ENCODE measurements at regions not wholly inside any gene's neighbourhood (a gene's known extent, or its start where the extent isn't known, plus 50 kb on each side); places are given as distances from the start of the nearest gene placed in this dataset.
A peak's percentile ranks its signal among the peaks of the same experiment; 100 is the strongest.

- Histone ChIP-seq H3K9me3 (no peaks in the 10 kb centered on the region), H3K27me3 (peaks cover 0 to 10% (median 0%) of the 10 kb centered on the region in 4 donors), H3K4me3 (no peak overlapping the region), H3K36me3 (no peaks in the 10 kb centered on the region), H3K4me1 (no peaks in the 10 kb centered on the region), H3K27ac (replicated peaks in 1 of 4) (no peak overlapping the region)
- DNase-seq (ENCODE audit: extremely low spot score) = no peak
- WGBS = 73% methylated on average over 2 of the region's 2 CpGs
- intact Hi-C loops (cut with DNase I) = no loop called here
- no peak for TF ChIP-seq CTCF (IDR thresholded peaks at IDR 0.05)
- TF ChIP-seq POLR2A (IDR thresholded peaks at IDR 0.05; ENCODE audit: low read depth) = no peak
- TF ChIP-seq POLR2AphosphoS5 (IDR thresholded peaks at IDR 0.05) = no peak
- no peak for TF ChIP-seq EP300 (IDR thresholded peaks at IDR 0.05)
These were observed 73.4 kb downstream of the FRMPD3 start for GRCh38 chrX:107522901-107523300.

GRCh38 chrX:107526141-107526540 lies 76.7 kb downstream of the FRMPD3 start:
- intact Hi-C loops (cut with DNase I) = no loop called here
- Histone ChIP-seq H3K4me3 (no peak overlapping the region), H3K27me3 (no peaks in the 10 kb centered on the region), H3K9me3 (no peaks in the 10 kb centered on the region), H3K36me3 (no peaks in the 10 kb centered on the region), H3K27ac (replicated peaks in 1 of 4) (no peak overlapping the region), H3K4me1 (no peaks in the 10 kb centered on the region)
- TF ChIP-seq POLR2AphosphoS5 (IDR thresholded peaks at IDR 0.05) (no peak), EP300 (IDR thresholded peaks at IDR 0.05) (no peak), POLR2A (IDR thresholded peaks at IDR 0.05; ENCODE audit: low read depth) (no peak), CTCF (IDR thresholded peaks at IDR 0.05) (no peak)
- no peak for DNase-seq (ENCODE audit: extremely low spot score)
- 81% methylated on average over 3 of the region's 3 CpGs for WGBS

- intact Hi-C loops (cut with DNase I) = no loop called here
- Histone ChIP-seq H3K4me3 (no peak overlapping the region), H3K27me3 (no peaks in the 10 kb centered on the region), H3K4me1 (no peaks in the 10 kb centered on the region), H3K9me3 (no peaks in the 10 kb centered on the region), H3K36me3 (no peaks in the 10 kb centered on the region), H3K27ac (replicated peaks in 1 of 4) (no peak overlapping the region)
- DNase-seq (ENCODE audit: extremely low spot score) = no peak
- 63% methylated on average over 4 of the region's 4 CpGs for WGBS
- no peak for TF ChIP-seq CTCF (IDR thresholded peaks at IDR 0.05)
- no peak for TF ChIP-seq EP300 (IDR thresholded peaks at IDR 0.05)
- no peak for TF ChIP-seq POLR2A (IDR thresholded peaks at IDR 0.05; ENCODE audit: low read depth)
- no peak for TF ChIP-seq POLR2AphosphoS5 (IDR thresholded peaks at IDR 0.05)
These were observed 80.7 kb downstream of the FRMPD3 start for GRCh38 chrX:107530141-107530540.

GRCh38 chrX:107537815-107538214 lies 88.4 kb downstream of the FRMPD3 start:
- WGBS = 37% methylated on average over 6 of the region's 6 CpGs
- intact Hi-C loops (cut with DNase I) = no loop called here

More at GRCh38 chrX:107537815-107538214, 88.4 kb downstream of the FRMPD3 start:
- Histone ChIP-seq H3K27ac (replicated peaks in 1 of 4) (no peak overlapping the region), H3K27me3 (no peaks in the 10 kb centered on the region), H3K36me3 (no peaks in the 10 kb centered on the region), H3K4me3 (no peak overlapping the region), H3K9me3 (no peaks in the 10 kb centered on the region), H3K4me1 (no peaks in the 10 kb centered on the region)
- no peak for DNase-seq (ENCODE audit: extremely low spot score)
- TF ChIP-seq POLR2A (IDR thresholded peaks at IDR 0.05; ENCODE audit: low read depth) = no peak
- TF ChIP-seq CTCF (IDR thresholded peaks at IDR 0.05) = peak in 2 of 3 experiments; percentile 18 to 20

Measured in esophagus muscularis mucosa (tissue), 4 donors.